ENCODE measurements at regions not wholly inside any gene's neighbourhood (a gene's known extent, or its start where the extent isn't known, plus 50 kb on each side); places are given as distances from the start of the nearest gene placed in this dataset.
"Not testable (repeated sequence)": the region's sequence is repeated elsewhere in the genome, so short reads cannot be mapped to it uniquely, and the experiment has no call there.

- no peak for DNase-seq (ENCODE audit: low spot score)
Observed at GRCh38 chr12:46569826-46570439, 197.4 kb upstream of the SLC38A2 start.

DNA sequence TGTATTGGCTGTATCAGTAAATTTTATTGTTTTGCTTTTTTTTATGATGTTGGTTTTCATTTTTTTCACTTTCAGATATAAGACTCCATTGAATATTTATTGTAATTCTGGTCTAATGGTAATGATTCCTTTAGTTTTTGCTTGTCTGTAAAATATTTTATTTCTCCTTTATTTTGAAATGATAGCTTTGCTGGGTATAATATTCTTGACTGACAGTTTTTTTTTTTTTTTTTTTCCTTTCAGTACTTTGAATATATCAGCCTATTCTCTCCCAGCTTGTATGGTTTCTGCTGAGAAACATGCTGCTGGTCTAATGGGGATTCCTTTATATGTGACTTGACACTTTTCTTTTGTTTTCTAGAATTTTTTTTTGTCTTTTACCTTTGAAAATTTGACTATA, 195.1 kb upstream of the SLC38A2 start:
- no peak for DNase-seq (ENCODE audit: low spot score)

DNA sequence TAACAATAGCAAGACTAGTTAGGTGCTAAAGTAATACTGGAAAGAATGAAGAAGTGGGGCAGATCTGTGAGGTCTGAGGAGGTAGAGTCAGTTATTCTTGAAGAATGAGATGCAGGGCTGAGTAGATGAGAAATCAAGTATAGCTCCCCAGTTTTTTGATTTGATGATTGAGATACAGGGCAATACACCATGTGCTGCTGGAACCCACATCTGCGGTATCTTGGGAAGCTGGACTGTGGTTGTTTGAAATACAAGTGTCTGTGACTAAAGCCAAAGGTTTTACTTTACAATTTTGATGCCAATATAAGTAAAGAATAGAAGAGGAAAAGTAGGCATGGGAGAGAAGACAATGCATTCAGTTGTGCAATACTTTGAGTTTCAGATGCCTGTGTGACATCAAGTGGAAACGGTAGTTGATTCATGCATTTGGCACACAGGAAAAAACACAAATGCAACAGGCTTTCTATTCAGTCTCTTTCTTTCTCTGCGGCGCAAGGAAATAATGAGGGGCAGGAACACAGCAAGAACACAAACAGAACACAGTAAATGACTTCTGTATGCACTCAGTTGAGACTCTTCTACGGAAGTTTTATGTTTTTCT, 190.2 kb upstream of the SLC38A2 start:
- no peak for DNase-seq (ENCODE audit: low spot score)

- not testable (repeated sequence) for DNase-seq (ENCODE audit: low spot score)
Observed at GRCh38 chr12:46561769-46562624, 189.4 kb upstream of the SLC38A2 start.

- DNase-seq (ENCODE audit: low spot score): no peak
Observed at GRCh38 chr12:46560874-46561273, 188.3 kb upstream of the SLC38A2 start.

DNA sequence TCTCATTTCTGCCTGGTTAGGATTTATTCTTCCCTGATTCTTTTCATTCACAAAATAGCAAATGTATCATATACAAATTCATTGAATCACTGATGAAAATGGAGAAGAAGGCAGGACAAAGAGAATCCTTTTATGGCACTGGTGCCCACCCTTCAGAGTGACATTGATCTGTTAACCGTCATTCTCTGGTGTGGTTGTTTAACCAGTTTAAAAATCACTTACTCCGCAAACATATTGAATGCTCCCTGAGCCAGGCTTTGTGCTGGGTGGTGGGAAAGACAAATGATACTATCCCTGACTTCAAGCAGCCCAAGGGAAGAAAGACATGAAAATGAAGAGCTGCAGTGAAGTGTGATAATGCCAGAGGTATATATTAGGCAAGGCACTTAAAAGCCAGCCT, 187.5 kb upstream of the SLC38A2 start:
- no peak for DNase-seq (ENCODE audit: low spot score)

- no peak for DNase-seq (ENCODE audit: low spot score)
Observed at GRCh38 chr12:46559311-46559710, 186.7 kb upstream of the SLC38A2 start.

DNA sequence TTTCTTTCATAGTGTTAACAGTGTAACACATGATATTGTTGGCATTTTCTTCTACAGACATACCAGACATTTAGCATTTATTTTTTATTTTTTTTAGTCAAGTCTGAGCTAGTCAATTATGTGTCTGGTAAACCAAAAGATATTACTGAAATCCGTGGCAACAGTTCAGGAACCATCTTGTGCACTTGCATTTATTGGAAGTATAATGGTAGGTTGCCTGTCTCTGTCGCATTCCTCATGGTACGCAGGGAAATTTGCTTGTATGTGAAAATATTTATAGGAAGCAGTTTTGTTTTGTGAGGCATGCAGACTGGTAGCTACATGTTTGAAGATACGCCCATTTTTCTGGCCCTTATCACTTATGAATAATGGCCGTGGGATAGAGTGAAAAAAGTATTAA, 186.1 kb upstream of the SLC38A2 start:
- no peak for DNase-seq (ENCODE audit: low spot score)

GRCh38 chr12:46557539-46558373, 185.2 kb upstream of the SLC38A2 start:
- DNase-seq (ENCODE audit: low spot score): no peak

DNA sequence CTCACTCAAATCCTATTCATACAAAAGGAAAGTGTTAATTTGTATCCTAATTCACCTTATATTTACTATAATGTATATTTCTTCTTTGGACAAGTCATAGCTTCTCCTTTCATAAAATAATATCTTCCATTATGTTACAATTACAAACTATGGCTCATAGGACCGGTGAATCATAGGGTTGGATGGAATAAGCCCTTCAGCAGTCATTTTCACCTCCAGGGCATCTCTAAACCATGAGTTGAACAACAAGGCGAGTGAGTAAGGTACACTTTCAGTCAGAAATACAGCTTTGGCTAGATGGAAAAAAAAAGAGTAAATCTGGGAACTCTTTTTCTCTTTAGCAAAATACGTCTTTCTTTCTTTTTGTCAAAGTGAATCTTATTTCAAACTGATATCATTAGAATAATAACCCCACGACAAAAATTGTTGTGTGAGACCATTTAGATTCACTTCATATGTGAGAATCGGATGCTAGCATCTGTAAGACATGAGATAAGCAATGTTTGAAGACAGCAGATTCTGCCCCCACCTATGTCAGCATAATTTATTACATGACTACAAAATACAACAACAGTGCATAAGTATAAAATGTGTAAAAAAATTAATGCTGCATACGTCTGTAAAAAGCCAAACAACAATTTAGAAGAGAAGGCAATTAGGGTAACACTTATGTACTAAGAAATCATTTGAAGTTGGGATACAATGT, 184.4 kb upstream of the SLC38A2 start:
- no peak for DNase-seq (ENCODE audit: low spot score)

DNA sequence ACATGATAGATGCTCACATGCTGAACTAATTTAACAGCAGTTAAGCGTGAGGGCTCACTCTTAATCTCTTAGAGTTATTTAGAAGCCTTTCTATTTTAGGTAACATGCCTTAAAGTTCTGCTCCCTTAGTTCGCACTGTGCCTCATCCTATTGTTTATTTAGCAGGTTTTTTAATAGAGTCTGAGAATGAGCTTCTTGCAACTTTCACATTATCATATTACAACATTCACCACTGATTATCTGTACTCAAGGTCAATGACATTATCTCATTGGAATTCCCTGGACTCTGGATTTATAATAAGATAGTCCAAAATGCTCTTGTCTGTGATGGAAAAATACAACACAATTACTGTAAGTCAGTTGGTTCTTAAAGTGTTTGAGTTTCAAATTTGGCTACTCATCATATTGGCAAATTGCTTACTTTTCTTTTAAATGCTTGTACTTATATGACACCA, 183.6 kb upstream of the SLC38A2 start:
- DNase-seq (ENCODE audit: low spot score): no peak

DNA sequence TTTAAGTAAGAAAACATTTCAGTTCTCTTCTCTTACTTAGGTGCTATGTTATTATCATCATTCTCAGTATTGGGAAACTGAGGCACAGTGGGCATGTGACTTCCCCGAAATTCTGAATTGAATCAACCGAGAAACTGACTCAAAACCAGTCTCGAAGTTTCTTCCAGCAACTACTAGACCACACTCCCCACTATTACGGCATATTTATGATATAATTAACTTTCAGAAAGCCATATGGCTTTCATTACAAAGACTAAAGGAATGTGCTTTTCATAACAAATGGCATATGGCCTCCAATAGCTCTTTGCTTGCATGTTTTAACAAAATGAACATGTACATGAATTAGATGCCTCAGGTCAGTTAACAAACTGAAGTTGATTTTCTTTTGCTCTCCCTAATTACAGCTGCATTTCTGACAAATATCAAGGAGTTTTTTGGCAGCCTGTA, 182.9 kb upstream of the SLC38A2 start:
- DNase-seq (ENCODE audit: low spot score): no peak

DNA sequence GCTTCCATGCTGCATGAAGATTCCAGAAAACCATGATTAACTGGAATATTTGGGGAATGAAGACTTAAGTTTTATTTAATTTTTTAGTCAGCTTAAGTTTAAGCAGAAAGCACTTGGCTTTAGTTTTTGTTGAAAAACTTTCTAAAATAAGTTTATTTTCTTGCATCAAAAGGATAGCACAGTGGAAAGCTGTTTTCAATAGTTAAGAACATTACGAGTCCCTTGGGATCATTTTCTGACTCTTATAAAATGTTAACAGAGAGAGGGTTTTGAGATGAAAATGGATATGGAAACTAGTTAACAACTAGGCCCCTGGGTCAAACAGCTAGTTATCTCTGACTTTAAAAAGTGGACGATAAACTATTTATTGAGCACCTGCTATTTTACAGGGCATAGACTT, 181.9 kb upstream of the SLC38A2 start:
- DNase-seq (ENCODE audit: low spot score): no peak

DNA sequence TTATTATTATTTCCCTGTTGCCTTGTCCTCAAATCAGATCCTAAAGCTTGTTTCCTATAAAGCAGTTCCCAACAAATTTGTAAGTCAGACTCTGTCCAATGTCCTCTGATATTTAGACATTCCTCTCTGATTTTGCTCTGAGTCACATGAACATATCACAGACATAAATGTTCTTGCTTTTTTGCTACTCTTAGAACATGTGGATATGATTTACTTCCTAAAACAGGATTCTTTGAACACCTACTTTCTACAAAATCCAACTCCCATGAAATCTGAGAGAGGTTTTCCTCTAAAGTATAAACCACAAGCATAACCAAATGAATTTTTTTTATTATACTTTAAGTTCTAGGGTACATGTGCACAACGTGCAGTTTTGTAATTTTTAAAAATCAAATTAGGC, 181.3 kb upstream of the SLC38A2 start:
- DNase-seq (ENCODE audit: low spot score): no peak

GRCh38 chr12:46553266-46553665, 180.7 kb upstream of the SLC38A2 start:
- no peak for DNase-seq (ENCODE audit: low spot score)

- DNase-seq (ENCODE audit: low spot score): no peak
Observed at GRCh38 chr12:46550266-46550879, 177.8 kb upstream of the SLC38A2 start.

- no peak for DNase-seq (ENCODE audit: low spot score)
Observed at GRCh38 chr12:46549527-46550265, 177.1 kb upstream of the SLC38A2 start.

GRCh38 chr12:46548605-46549071, 176.1 kb upstream of the SLC38A2 start:
- no peak for DNase-seq (ENCODE audit: low spot score)

GRCh38 chr12:46547421-46548354, 175.1 kb upstream of the SLC38A2 start:
- no peak for DNase-seq (ENCODE audit: low spot score)

Measured in HuH-7.5 (cell line).